ENCODE measurements at regions not wholly inside any gene's neighbourhood (a gene's known extent, or its start where the extent isn't known, plus 50 kb on each side); places are given as distances from the start of the nearest gene placed in this dataset.
"Not testable (repeated sequence)": the region's sequence is repeated elsewhere in the genome, so short reads cannot be mapped to it uniquely, and the experiment has no call there.

DNA sequence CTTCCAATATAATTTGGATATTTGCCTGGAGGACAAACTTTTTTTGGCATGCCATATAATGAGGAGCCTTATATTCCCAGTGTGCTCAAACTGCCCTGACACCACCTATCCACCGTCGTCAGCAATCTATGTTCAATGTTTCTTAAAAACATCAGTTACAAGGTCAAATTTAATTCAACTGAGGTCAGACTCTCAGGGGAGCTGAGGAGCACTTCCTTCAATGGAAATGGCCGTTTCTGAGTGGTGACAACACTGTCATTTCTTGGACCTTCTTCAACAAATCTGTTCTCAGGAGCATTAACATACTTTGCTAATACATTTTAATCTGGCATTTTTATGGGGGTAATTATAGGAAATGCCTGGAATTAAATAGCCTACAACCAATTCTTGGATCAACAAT lies 90.8 kb upstream of the FBXO28 start:
- DNase-seq, result not testable (repeated sequence)

GRCh38 chr1:224022249-224022970 lies 91.5 kb upstream of the FBXO28 start:
- DNase-seq, result not testable (repeated sequence)

DNA sequence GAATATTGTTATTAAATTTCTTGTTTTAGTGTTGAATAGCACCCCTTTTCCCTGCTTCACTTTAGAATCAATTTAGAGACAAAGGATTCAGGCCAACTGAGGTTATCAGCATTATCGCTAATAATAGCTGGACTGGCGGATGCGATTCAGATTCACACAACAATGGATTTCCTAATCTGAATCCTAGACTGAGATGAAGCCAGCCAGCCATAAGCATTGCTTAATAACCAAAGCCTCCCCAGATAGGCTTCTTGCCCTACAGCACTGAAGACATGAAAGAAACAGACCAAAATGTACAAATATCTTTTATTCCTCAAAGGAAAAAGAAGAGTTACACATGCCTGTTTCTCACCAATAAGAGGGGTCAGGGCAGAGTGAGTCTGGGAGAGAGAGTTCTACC lies 94.0 kb upstream of the FBXO28 start:
- DNase-seq, result not testable (repeated sequence)

GRCh38 chr1:224015782-224016181 lies 98.1 kb upstream of the FBXO28 start:
- DNase-seq, result not testable (repeated sequence)

- DNase-seq, result no peak
Observed at GRCh38 chr1:224014330-224014649, 99.6 kb upstream of the FBXO28 start.

GRCh38 chr1:224013626-224014329 lies 100.1 kb upstream of the FBXO28 start:
- DNase-seq, result not testable (repeated sequence)

GRCh38 chr1:224012807-224013434 lies 101.0 kb upstream of the FBXO28 start:
- not testable (repeated sequence) for DNase-seq

DNA sequence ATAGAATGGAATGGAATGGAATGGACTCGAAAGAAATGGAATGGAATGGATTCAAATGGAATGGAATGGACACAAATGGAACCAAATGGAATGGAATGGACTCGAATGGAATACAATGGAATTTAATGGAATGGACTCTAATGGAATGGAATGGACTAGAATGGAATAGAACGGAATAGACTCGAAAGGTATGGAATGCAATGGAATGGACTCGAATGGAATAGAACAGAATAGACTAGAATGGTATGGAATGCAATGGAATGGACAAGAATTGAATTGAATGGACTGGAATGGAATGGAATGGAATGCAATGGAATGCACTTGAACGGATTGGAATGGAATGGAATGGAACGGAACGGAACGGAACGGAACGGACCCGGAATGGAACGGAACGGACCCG lies 101.7 kb upstream of the FBXO28 start:
- not testable (repeated sequence) for DNase-seq

GRCh38 chr1:224011751-224012150 lies 102.2 kb upstream of the FBXO28 start:
- not testable (repeated sequence) for DNase-seq

DNA sequence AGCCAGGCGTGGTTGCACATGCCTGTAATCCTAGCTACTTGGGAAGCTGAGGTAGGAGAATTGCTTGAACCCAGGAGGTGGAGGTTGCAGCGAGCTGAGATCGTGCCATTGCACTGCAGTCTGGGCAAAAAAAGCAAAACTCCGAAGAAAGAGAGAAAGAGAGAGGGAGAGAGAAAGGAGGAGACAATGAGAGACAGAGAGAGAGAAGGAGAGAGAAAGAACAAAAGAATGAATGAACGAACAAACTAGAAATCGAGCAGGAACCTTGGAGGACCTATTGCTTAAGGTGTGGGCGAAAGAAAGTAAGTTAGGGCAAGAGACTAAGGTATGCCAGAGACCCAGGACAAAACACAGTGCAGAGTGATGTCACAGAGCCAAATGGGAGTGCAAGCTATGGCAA lies 102.8 kb upstream of the FBXO28 start:
- not testable (repeated sequence) for DNase-seq

GRCh38 chr1:224005973-224006372 lies 107.9 kb upstream of the FBXO28 start:
- DNase-seq, result not testable (repeated sequence)

- DNase-seq, result peak; percentile 39
Observed at GRCh38 chr1:224004552-224005315, 109.2 kb upstream of the FBXO28 start.

DNA sequence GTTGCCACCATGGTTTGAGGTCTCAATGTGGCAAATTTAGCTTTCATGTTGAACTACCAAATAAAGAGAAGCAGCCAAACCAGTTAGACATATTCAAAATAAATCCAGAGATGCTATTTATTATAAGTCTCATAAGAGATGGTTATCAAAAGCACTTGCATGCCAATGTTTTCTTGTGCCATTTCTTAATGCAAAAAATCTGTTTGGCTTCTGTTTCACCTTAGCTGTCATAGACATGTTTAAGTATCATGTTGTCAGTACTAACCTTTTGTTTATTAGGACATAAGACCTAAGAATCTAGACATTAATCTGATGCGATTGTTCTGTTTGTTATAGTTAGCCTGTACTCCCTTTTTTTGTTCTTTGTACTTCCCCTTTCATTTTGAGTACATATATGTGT lies 110.0 kb upstream of the FBXO28 start:
- DNase-seq, result not testable (repeated sequence)

- not testable (repeated sequence) for DNase-seq
Observed at GRCh38 chr1:224001757-224002156, 112.2 kb upstream of the FBXO28 start.

DNA sequence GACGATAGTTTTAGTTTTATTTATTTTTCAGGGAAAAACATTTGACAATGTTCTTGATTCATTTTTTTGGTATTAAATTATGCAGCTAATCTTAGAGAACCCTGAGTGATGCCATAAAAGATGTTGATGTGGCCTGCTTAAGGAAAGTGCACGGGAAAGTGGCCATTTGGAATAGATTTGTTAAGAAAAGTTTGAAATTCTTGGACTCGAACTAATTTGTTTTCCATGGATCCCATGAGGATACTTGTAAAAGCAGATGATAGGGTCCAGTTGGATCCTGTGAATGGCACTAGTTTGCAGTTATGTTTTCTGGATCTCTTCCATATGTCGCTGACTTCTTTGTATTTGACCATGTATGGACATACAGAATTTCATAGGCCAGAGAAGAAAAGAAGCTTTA lies 114.2 kb upstream of the FBXO28 start:
- DNase-seq, result not testable (repeated sequence)

GRCh38 chr1:223998676-223999455 lies 115.0 kb upstream of the FBXO28 start:
- DNase-seq, result not testable (repeated sequence)

DNA sequence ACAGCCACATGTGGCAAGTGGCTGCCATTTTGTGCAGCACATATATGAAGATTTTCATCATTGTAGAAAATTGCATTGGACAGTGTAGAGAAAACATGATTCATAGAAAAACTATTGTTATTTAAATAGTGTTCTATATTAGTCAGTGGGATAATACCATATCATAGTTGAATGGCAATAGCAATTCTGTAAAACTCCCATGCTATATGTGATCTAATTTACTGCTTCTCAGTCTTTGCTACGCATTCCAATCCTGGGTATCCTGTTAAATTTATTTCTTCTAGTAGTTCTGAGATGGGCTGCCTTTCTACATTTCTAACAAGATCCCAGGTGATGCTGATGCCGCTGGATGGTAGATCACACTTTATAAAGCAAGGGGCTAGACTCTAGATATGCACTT lies 117.5 kb upstream of the FBXO28 start:
- DNase-seq, result not testable (repeated sequence)

DNA sequence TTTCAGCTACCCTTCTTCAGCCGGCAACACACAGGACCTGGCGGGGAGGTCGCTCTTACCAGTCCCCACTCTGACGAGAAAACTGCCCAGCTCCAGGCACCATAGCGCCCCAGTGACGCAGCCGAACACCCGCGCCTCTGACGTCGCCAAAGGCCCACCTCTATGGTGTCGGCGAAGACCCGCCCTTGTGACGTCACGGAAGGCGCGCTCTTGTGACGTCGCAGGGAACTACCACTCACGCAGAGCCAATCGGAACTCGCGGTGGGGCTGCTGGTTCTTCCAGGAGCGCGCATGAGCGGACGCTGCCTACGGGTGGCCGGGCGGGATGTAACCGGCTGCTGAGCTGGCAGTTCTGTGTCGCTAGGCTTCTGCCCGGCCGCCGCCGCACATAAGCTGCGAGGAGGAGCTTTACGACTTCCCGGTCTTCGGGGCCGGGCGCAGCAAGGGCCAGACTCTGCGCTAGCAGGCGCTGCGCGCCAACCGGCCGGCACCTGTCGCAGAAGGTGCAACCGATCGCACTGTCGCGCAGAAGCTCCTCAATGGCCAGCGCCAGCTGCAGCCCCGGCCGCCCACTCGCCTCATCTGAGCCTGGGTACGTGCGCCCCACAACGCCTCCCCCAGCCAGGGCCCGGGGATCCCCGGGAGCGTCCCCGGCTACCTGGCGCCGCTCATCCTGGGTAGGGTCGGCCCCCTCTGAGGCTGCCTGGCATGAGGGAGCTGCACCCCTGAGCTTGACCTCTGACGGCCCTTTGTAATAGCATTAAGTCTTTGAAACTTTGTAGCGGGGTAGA lies 121.3 kb upstream of the FBXO28 start:
- DNase-seq, result peak; percentile 100

DNA sequence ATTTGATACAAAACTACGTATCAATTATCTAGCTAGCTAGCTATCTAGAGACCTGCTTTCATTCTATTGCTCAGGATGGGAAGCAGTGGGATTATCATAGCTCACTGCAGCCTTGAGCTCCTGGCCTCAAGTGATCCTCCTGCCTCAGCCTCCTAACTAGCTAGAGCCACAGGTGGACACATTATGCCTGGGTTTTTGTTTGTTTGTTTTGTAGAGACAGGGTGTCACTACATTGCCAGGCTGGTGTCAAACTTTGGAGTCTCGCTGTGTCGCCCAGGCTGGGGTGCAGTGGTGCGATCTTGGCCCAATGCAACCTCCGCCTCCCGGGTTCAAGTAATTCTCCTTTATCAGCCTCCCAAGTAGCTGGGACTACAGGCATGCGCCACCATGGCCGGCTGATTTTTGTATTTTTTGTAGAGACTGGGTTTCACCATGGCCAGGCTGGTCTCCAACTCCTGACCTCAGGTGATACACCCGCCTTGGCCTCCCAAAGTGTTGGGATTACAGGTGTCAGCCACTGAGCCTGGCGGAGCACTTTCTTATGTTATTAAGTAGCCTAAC lies 122.5 kb upstream of the FBXO28 start:
- DNase-seq, result not testable (repeated sequence)

DNA sequence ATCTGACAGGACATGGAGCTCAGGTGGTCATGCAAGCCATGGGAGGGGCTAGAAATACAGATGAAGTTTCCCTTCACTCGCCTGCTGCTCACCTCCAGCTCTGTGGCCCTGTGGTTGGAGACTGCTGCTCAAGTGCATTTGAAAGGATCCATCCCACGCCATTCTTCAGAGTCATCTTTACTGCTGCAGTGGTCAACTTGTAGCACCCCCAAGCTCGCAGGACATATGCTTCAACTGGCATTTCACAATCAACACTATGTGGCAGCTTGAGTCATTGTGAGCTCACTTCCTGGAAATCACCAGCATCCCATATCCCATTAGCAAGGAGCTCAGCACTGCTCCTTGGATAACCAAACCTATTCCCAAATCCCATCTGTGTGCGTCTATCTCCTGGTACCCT lies 116.2 kb upstream of the TP53BP2 start:
- not testable (repeated sequence) for DNase-seq

GRCh38 chr1:223952801-223953200 lies 107.1 kb upstream of the TP53BP2 start:
- not testable (repeated sequence) for DNase-seq
